Vagina (tissue), 2 donors: ENCODE measurements at regions not wholly inside any gene's neighbourhood (a gene's known extent, or its start where the extent isn't known, plus 50 kb on each side); places are given as distances from the start of the nearest gene placed in this dataset. TPM values are rescaled to one million over a fixed set of nuclear protein-coding genes. Genes with fewer than 3 reads are reported as not detected.

ENCODE experiments used
- DNase-seq, 2 donors: peaks; one replicate each; pipeline ENCODE4 v3.0.0-alpha.2; 2017; ENCODE audit errors: extremely low spot score in 2 of 2
- H3K27ac ChIP-seq: fragments of 200-600 bp; sonication (generic); one replicate; pipeline ENCODE4 v1.5.1; 2019
- H3K27me3 ChIP-seq: fragments of 200-600 bp; sonication (generic); one replicate; pipeline ENCODE4 v1.5.1; 2019
- H3K36me3 ChIP-seq, 2 donors: fragments of 200-600 bp; sonication (generic); one replicate each; pipeline ENCODE4 v1.5.1; 2017 to 2019
- H3K4me1 ChIP-seq: fragments of 200-600 bp; sonication (generic); one replicate; pipeline ENCODE4 v1.5.1; 2019
- H3K4me3 ChIP-seq, 2 donors: fragments of 200-600 bp; sonication (generic); 1 replicate in 1 of 2; 2 replicates in 1 of 2; pipeline ENCODE4 v1.5.1; 2016 to 2019
- H3K9me3 ChIP-seq: fragments of 200-600 bp; sonication (generic); one replicate; pipeline ENCODE4 v1.5.1; 2019
- POLR2A ChIP-seq, 2 donors: fragments of 450-650 bp; IDR thresholded peaks; one replicate each; pipeline ENCODE4 v1.6.1; 2017; ENCODE audit warnings: antibody characterized with exemption in 2 of 2, mild to moderate bottlenecking in 2 of 2, moderate library complexity in 2 of 2
- POLR2AphosphoS5 ChIP-seq, 2 donors: sonication (generic); formaldehyde crosslinking; IDR thresholded peaks; one replicate each; pipeline ENCODE4 v1.9.0; 2017; ENCODE audit warnings: antibody characterized with exemption in 2 of 2, mild to moderate bottlenecking in 2 of 2, low read depth in 1 of 2; ENCODE audit not compliant: insufficient read depth in 1 of 2
- intact Hi-C: fragments of 100-400 bp; cut with DNase I; formaldehyde crosslinking; loops from one replicate; pipeline ENCODE4 v1.15.1; 2023
- small RNA-seq: library from RNA; depleted of rRNA; stranded (forward); fragments of <200 nt; gene quantifications from one replicate; pipeline ENCODE3, GENCODE V24; 2016
- TF ChIP-seq, protein P1 (sequence below), 3 experiments: fragments of 450-650 bp in 2 of 3; fragments of 200-600 bp in 1 of 3; sonication (generic) in 1 of 3; IDR thresholded peaks; one replicate each; pipeline ENCODE4 v1.5.1; 2017 to 2019; ENCODE audit warnings: antibody characterized with exemption in 3 of 3, mild to moderate bottlenecking in 2 of 3, moderate library complexity in 2 of 3

- intact Hi-C loops, result no loop called here
- Histone ChIP-seq H3K4me1 (no peaks in the 10 kb centered on the region), H3K9me3 (no peaks in the 10 kb centered on the region), H3K36me3 (no peaks in the 10 kb centered on the region), H3K4me3 (no peak overlapping the region), H3K27ac (no peak overlapping the region), H3K27me3 (no peaks in the 10 kb centered on the region)
- TF ChIP-seq, protein P1, sequence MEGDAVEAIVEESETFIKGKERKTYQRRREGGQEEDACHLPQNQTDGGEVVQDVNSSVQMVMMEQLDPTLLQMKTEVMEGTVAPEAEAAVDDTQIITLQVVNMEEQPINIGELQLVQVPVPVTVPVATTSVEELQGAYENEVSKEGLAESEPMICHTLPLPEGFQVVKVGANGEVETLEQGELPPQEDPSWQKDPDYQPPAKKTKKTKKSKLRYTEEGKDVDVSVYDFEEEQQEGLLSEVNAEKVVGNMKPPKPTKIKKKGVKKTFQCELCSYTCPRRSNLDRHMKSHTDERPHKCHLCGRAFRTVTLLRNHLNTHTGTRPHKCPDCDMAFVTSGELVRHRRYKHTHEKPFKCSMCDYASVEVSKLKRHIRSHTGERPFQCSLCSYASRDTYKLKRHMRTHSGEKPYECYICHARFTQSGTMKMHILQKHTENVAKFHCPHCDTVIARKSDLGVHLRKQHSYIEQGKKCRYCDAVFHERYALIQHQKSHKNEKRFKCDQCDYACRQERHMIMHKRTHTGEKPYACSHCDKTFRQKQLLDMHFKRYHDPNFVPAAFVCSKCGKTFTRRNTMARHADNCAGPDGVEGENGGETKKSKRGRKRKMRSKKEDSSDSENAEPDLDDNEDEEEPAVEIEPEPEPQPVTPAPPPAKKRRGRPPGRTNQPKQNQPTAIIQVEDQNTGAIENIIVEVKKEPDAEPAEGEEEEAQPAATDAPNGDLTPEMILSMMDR (IDR thresholded peaks at IDR 0.05), result no peak
- TF ChIP-seq POLR2A (IDR thresholded peaks at IDR 0.05) (no peak), POLR2AphosphoS5 (IDR thresholded peaks at IDR 0.05; ENCODE audit: insufficient read depth in 1 of 2, low read depth in 1 of 2) (no peak)
- no peak for DNase-seq
Observed at GRCh38 chr5:127231118-127231517, 59.5 kb upstream of the MEGF10 start.

- intact Hi-C loops, result no loop called here
- DNase-seq, result no peak
- Histone ChIP-seq H3K4me3 (no peak overlapping the region), H3K27ac (no peak overlapping the region), H3K4me1 (no peaks in the 10 kb centered on the region), H3K36me3 (no peaks in the 10 kb centered on the region), H3K27me3 (no peaks in the 10 kb centered on the region), H3K9me3 (no peaks in the 10 kb centered on the region)
- TF ChIP-seq POLR2A (IDR thresholded peaks at IDR 0.05) (no peak), POLR2AphosphoS5 (IDR thresholded peaks at IDR 0.05; ENCODE audit: insufficient read depth in 1 of 2, low read depth in 1 of 2) (no peak)
- TF ChIP-seq, protein P1 (IDR thresholded peaks at IDR 0.05), result no peak
Observed at GRCh38 chr5:127233590-127233989, 57.0 kb upstream of the MEGF10 start.

DNA sequence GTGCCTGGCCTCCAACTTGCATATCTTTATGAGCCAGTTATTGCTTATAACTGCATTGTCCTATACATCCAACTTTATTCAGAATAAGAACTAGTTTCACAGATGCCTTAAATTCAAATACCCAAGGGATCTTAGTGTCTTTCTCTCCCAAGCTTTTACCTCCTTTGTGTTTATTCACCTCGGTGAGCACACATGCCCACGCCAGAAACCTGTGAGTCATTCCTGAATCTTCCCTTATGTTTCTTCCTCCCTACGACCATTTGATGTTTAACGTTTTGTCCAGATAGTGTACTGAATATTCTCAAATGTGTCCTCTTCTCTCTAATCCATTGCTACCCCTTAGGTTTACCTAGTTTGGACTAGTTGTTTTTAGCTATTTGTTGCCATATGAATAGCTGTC is 55.5 kb upstream of the MEGF10 start:
- TF ChIP-seq, protein P1 (IDR thresholded peaks at IDR 0.05), result no peak
- no peak for TF ChIP-seq POLR2A (IDR thresholded peaks at IDR 0.05)
- TF ChIP-seq POLR2AphosphoS5 (IDR thresholded peaks at IDR 0.05; ENCODE audit: insufficient read depth in 1 of 2, low read depth in 1 of 2), result no peak
- Histone ChIP-seq H3K27me3 (no peaks in the 10 kb centered on the region), H3K4me3 (no peak overlapping the region), H3K4me1 (no peaks in the 10 kb centered on the region), H3K27ac (no peak overlapping the region), H3K36me3 (no peaks in the 10 kb centered on the region), H3K9me3 (no peaks in the 10 kb centered on the region)
- no peak for DNase-seq
- intact Hi-C loops, result no loop called here

DNA sequence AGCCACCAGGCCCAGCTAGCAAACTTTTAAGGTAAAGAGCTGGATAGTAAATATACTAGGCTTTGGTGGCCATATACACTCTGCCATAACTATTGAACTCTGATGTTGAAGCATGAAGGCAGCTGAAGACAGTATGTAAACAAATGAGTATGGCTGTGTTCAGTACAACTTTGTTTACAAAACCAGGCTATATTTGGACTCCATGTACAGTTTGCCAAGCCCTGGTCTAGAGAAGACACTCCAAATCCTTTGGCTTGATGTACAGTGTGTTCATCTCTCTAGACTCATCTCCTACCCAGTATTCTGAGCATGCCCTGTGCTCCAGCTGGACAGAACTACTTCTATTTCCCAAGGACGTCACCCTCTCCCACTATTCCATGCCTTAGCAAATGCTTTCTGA is 54.3 kb upstream of the MEGF10 start:
- TF ChIP-seq POLR2AphosphoS5 (IDR thresholded peaks at IDR 0.05; ENCODE audit: insufficient read depth in 1 of 2, low read depth in 1 of 2) (no peak), POLR2A (IDR thresholded peaks at IDR 0.05) (no peak)
- TF ChIP-seq, protein P1 (IDR thresholded peaks at IDR 0.05), result no peak
- Histone ChIP-seq H3K9me3 (no peaks in the 10 kb centered on the region), H3K36me3 (no peaks in the 10 kb centered on the region), H3K4me3 (no peak overlapping the region), H3K27ac (no peak overlapping the region), H3K4me1 (no peaks in the 10 kb centered on the region), H3K27me3 (no peaks in the 10 kb centered on the region)
- DNase-seq, result no peak
- intact Hi-C loops, result no loop called here

Small RNA genes lying in the stretch of these regions (small RNA-seq; reads per million reads assigned to genes)
- gene AC011416.2 (not detected), gene MRPS5P3 (not detected)
